H1 (cell line): ENCODE measurements at regions not wholly inside any gene's neighbourhood (a gene's known extent, or its start where the extent isn't known, plus 50 kb on each side); places are given as distances from the start of the nearest gene placed in this dataset.

Source experiments
- CEBPB ChIP-seq: IDR thresholded peaks from 2 replicates; pipeline ENCODE4 v1.6.1; 2012; ENCODE audit warnings: low read depth, low read length
- CHD1 ChIP-seq: IDR thresholded peaks from 2 replicates; pipeline ENCODE4 v1.6.1; 2012; ENCODE audit warnings: low read depth, low read length, improper control_type of control experiment
- CHD2 ChIP-seq: IDR thresholded peaks from 2 replicates; pipeline ENCODE4 v1.6.1; 2012; ENCODE audit warnings: low read length, improper control_type of control experiment
- FOSL1 ChIP-seq: IDR thresholded peaks from 2 replicates; pipeline ENCODE4 v1.6.1; 2011; ENCODE audit warnings: mild to moderate bottlenecking, low read depth, low read length, moderate library complexity; ENCODE audit not compliant: insufficient read depth
- TAF7 ChIP-seq: optimal IDR thresholded peaks from 2 replicates; pipeline ENCODE3; 2011; ENCODE audit warnings: low read depth, mild to moderate bottlenecking, inconsistent platforms, low read length, moderate library complexity, borderline replicate concordance
- TEAD4 ChIP-seq: IDR thresholded peaks from 2 replicates; pipeline ENCODE4 v1.6.1; 2012; ENCODE audit warnings: low read depth, low read length, inconsistent platforms, mixed read lengths
- YY1 ChIP-seq: IDR thresholded peaks from 2 replicates; pipeline ENCODE4 v1.6.1; 2011; ENCODE audit warnings: low read depth, mild to moderate bottlenecking, low read length
- TF ChIP-seq, protein P1 (sequence below): IDR thresholded peaks from 2 replicates; pipeline ENCODE4 v1.6.1; 2012; ENCODE audit warnings: low read length, inconsistent platforms

DNA sequence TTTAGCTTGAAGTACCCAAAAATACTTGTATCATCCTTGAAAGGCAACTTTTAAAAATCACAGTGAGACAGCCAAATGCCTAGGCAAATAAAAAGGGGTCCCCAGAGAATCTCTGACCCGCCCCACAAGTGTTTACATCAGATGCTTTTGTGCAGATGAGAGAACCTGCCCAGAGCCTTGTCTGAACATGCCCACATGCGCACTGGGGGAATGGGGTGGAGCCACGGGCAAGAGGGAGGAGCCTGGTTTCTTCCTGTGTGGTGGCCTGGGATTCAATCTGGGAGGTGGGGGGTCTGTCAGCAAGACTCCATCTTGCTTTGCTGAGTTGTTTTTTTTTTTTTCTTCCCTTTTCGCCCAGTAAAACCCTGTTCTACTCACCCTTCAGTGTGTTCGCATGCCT lies 381.7 kb upstream of the CCDC196 start (continued):
- TF ChIP-seq YY1 (no peak), TAF7 (no peak), TEAD4 (no peak), FOSL1 (no peak), CHD2 (no peak), CEBPB (no peak), CHD1 (no peak)
- TF ChIP-seq, protein P1, sequence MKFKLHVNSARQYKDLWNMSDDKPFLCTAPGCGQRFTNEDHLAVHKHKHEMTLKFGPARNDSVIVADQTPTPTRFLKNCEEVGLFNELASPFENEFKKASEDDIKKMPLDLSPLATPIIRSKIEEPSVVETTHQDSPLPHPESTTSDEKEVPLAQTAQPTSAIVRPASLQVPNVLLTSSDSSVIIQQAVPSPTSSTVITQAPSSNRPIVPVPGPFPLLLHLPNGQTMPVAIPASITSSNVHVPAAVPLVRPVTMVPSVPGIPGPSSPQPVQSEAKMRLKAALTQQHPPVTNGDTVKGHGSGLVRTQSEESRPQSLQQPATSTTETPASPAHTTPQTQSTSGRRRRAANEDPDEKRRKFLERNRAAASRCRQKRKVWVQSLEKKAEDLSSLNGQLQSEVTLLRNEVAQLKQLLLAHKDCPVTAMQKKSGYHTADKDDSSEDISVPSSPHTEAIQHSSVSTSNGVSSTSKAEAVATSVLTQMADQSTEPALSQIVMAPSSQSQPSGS, result no peak
